Nephron (organoid): ENCODE measurements at regions not wholly inside any gene's neighbourhood (a gene's known extent, or its start where the extent isn't known, plus 50 kb on each side); places are given as distances from the start of the nearest gene placed in this dataset.

ENCODE experiments used
- H3K27ac Mint-ChIP-seq, 3 experiments: 2 replicates each; pipeline ENCODE4 v1.8.0; 2020; ENCODE audit warnings: mixed read lengths in 3 of 3, mild to moderate bottlenecking in 2 of 3, moderate library complexity in 1 of 3
- H3K27me3 Mint-ChIP-seq: 2 replicates; pipeline ENCODE4 v1.8.0; 2021; ENCODE audit warnings: low read depth, mild to moderate bottlenecking, moderate library complexity, mixed read lengths
- H3K36me3 Mint-ChIP-seq: 2 replicates; pipeline ENCODE4 v1.8.0; 2020; ENCODE audit warnings: low read depth, mixed read lengths
- H3K4me1 Mint-ChIP-seq: 2 replicates; pipeline ENCODE4 v1.8.0; 2020; ENCODE audit warnings: mixed read lengths
- H3K4me3 Mint-ChIP-seq, 3 experiments: 2 replicates each; pipeline ENCODE4 v1.8.0; 2020; ENCODE audit warnings: mild to moderate bottlenecking in 3 of 3, mixed read lengths in 3 of 3, moderate library complexity in 2 of 3
- H3K9me3 Mint-ChIP-seq: 2 replicates; pipeline ENCODE4 v1.8.0; 2020; ENCODE audit warnings: mixed read lengths
- TF ChIP-seq, protein P1 (sequence below), 3 experiments: fragments of 200-600 bp; sonication (generic); IDR thresholded peaks; one replicate each; pipeline ENCODE4 v1.5.0; 2021; ENCODE audit warnings: antibody characterized with exemption in 3 of 3; ENCODE audit not compliant: unreplicated experiment in 3 of 3

DNA sequence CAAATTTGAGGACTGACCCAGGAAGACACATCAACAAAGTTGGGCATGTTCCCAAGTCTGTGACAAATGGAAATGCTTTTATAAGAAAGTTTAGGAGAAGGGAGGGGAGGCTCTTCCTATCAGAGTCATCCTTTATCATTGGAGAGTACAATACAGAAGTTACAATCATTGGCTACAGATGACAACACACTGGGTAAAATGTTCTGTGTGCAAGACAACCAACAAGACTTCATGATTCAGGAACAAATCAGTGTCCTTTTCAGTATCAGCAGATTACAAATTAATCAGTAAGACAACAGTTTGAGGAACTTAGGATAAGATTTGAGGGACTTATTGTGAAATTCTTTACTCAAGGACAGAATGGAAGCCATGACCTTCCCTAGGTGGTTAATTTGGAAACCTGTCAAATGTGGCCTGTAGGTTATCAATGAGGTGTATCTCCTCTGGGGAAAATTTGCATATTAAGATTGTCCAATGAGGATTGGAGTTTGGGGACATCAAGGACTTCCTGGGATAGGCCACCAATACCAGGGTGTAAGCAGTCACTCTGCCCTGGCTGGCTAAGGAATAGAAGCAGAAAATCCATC, 274.4 kb upstream of the RORA start:
- Mint-ChIP-seq H3K27me3 (peaks cover 6% of the 10 kb centered on the region), H3K9me3 (no peaks in the 10 kb centered on the region), H3K4me1 (no peaks in the 10 kb centered on the region), H3K4me3 (no peak overlapping the region), H3K27ac (no peak overlapping the region), H3K36me3 (no peaks in the 10 kb centered on the region)
- TF ChIP-seq, protein P1, sequence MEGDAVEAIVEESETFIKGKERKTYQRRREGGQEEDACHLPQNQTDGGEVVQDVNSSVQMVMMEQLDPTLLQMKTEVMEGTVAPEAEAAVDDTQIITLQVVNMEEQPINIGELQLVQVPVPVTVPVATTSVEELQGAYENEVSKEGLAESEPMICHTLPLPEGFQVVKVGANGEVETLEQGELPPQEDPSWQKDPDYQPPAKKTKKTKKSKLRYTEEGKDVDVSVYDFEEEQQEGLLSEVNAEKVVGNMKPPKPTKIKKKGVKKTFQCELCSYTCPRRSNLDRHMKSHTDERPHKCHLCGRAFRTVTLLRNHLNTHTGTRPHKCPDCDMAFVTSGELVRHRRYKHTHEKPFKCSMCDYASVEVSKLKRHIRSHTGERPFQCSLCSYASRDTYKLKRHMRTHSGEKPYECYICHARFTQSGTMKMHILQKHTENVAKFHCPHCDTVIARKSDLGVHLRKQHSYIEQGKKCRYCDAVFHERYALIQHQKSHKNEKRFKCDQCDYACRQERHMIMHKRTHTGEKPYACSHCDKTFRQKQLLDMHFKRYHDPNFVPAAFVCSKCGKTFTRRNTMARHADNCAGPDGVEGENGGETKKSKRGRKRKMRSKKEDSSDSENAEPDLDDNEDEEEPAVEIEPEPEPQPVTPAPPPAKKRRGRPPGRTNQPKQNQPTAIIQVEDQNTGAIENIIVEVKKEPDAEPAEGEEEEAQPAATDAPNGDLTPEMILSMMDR (IDR thresholded peaks at IDR 0.05; ENCODE audit: unreplicated experiment in 3 of 3): no peak

DNA sequence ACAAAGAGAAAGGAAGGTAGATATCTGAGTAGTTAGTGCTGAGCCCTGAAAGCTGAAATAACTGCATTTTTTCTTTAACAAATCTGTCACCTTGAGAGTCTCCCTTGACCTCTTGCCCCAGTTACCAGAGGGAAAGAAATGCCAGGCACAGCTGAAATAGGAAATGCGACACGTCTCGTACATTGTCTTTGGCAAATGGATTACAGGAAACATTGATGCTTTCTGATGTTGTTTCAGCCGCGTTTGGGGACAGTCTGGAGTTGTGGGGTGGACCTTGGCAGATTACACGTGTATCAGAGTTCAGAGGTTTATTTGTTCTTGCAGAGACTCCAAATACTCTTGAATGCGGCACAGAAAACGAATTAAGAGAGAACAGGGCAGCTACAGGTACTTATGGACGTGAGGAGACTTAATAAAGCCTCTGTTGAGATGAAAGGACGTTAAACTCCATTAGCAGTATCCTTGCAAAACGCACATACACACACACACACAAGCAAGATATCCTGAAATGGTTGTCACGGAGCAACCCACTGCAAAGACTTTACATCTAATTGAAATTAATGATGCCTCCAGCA, 272.8 kb upstream of the RORA start:
- H3K27ac Mint-ChIP-seq: no peak overlapping the region
- H3K36me3 Mint-ChIP-seq: no peaks in the 10 kb centered on the region
- H3K27me3 Mint-ChIP-seq: peaks cover 6% of the 10 kb centered on the region
- H3K4me3 Mint-ChIP-seq: no peak overlapping the region
- TF ChIP-seq, protein P1 (IDR thresholded peaks at IDR 0.05; ENCODE audit: unreplicated experiment in 3 of 3): no peak
- no peaks in the 10 kb centered on the region for H3K9me3 Mint-ChIP-seq
- H3K4me1 Mint-ChIP-seq: no peaks in the 10 kb centered on the region

DNA sequence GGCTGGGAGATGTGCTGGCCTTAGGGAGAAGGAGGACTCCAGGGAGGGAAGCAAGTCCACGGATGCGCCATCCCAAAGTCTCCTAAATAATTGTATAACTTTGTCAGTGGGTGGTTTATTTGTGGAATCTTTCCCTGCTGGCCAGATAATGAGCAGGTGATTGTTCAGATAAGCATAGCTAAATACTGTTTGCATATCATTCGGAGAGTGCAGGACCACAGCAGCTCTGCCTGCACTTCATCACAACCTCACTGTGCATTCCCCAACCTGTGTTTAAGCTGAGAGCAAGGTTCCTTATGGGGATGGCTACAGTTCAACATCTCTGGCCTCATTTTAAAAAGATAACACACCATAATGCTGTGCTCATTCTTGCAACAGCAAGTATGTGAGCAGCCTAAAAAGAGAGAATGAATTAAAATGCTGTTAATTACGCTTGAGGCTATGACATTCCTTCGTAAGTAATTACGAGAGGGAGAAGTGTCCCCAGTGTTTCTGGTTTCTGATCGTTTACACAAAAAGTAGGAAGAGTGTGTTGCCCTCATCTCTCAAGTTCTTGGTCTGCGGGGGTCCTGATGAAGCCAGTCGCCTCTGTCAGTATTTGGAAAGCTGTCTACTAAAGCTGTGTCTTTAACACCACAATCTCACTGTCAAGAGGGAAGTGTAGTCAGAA, 272.0 kb upstream of the RORA start:
- TF ChIP-seq, protein P1 (IDR thresholded peaks at IDR 0.05; ENCODE audit: unreplicated experiment in 3 of 3): no peak
- H3K4me3 Mint-ChIP-seq: no peak overlapping the region

DNA sequence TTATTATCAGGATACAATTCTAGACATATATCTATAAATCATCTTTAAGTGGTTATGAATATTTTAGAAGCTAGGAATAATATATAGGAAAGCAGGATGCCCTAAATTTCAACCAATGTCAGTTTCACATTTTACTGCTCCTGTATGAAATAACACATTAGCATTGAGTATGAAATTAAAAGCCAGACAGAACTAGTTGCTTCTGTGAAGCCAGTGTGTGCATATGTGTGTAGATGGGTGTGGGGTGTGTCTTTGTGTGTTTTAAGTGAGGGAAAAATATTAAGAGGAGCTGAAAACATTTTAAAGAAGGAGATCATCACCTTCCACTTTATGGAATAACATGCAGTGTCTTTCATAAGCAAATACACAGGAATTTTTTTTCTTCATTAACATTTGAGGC, 271.4 kb upstream of the RORA start:
- peaks cover 6% of the 10 kb centered on the region for H3K27me3 Mint-ChIP-seq
- no peak overlapping the region for H3K27ac Mint-ChIP-seq
- H3K36me3 Mint-ChIP-seq: no peaks in the 10 kb centered on the region
- TF ChIP-seq, protein P1 (IDR thresholded peaks at IDR 0.05; ENCODE audit: unreplicated experiment in 3 of 3): no peak
- H3K4me3 Mint-ChIP-seq: no peak overlapping the region
- H3K4me1 Mint-ChIP-seq: no peaks in the 10 kb centered on the region
- H3K9me3 Mint-ChIP-seq: no peaks in the 10 kb centered on the region

More for the DNA sequence above, 272.0 kb upstream of the RORA start:
- H3K36me3 Mint-ChIP-seq: no peaks in the 10 kb centered on the region
- no peak overlapping the region for H3K27ac Mint-ChIP-seq
- H3K9me3 Mint-ChIP-seq: no peaks in the 10 kb centered on the region
- no peaks in the 10 kb centered on the region for H3K4me1 Mint-ChIP-seq
- H3K27me3 Mint-ChIP-seq: peaks cover 6% of the 10 kb centered on the region

DNA sequence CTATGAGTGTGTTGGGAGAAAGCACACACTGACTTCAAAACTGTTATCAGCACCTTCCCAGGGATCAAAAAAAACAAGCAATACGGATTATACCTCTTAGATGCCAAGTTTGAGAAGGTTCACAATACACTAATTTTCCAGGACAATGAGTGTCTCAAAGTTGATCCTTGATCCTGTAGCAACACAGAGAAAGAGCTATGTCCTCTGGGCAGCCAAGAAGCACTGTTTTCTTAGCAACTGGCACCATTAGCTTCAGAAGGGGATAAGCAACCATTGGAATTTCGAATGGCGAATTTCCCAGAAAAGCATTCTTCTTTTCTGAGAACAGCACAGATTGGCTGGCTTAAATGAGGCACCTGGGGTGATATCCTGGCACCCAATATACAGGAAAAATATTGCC, 270.3 kb upstream of the RORA start:
- no peaks in the 10 kb centered on the region for H3K4me1 Mint-ChIP-seq
- no peak overlapping the region for H3K27ac Mint-ChIP-seq
- peaks cover 6% of the 10 kb centered on the region for H3K27me3 Mint-ChIP-seq
- no peaks in the 10 kb centered on the region for H3K36me3 Mint-ChIP-seq
- TF ChIP-seq, protein P1 (IDR thresholded peaks at IDR 0.05; ENCODE audit: unreplicated experiment in 3 of 3): no peak
- H3K9me3 Mint-ChIP-seq: no peaks in the 10 kb centered on the region
- no peak overlapping the region for H3K4me3 Mint-ChIP-seq
